Upper lobe of left lung (tissue), 6 donors: ENCODE measurements at regions not wholly inside any gene's neighbourhood (a gene's known extent, or its start where the extent isn't known, plus 50 kb on each side); places are given as distances from the start of the nearest gene placed in this dataset.

Experiments used
- ATAC-seq, 2 donors: fragments of 200-7000 bp; cut with Tn5 transposase; one replicate each; pipeline ENCODE4 v1.9.1; 2022; ENCODE audit warnings: mild to moderate bottlenecking in 2 of 2, moderate library complexity in 2 of 2; ENCODE audit not compliant: low FRiP score in 2 of 2
- DNase-seq, 2 donors: peaks; one replicate each; pipeline ENCODE4 v3.0.0-alpha.2; 2019 to 2020
- H3K27ac ChIP-seq, 4 donors: fragments of 200-600 bp; sonication (generic); one replicate each; pipeline ENCODE4 v1.5.1; 2016 to 2019
- H3K27me3 ChIP-seq, 4 donors: fragments of 200-600 bp; sonication (generic); one replicate each; pipeline ENCODE4 v1.5.1; 2017 to 2019
- H3K36me3 ChIP-seq, 4 donors: fragments of 200-600 bp; sonication (generic); one replicate each; pipeline ENCODE4 v1.5.1; 2016 to 2019
- H3K4me1 ChIP-seq, 4 donors: fragments of 200-600 bp; sonication (generic); one replicate each; pipeline ENCODE4 v1.5.1; 2018 to 2019
- H3K4me3 ChIP-seq, 4 donors: fragments of 200-600 bp; sonication (generic); one replicate each; pipeline ENCODE4 v1.5.1; 2017 to 2019; ENCODE audit warnings: mild to moderate bottlenecking in 2 of 4, moderate library complexity in 1 of 4
- H3K9me3 ChIP-seq, 4 donors: fragments of 200-600 bp; sonication (generic); one replicate each; pipeline ENCODE4 v1.5.1; 2018 to 2019
- EP300 ChIP-seq, 4 donors: sonication (generic); formaldehyde crosslinking; IDR thresholded peaks; one replicate each; pipeline ENCODE4 v1.5.1; 2017; ENCODE audit warnings: antibody characterized with exemption in 4 of 4, control low read depth in 2 of 4
- POLR2A ChIP-seq, 4 donors: fragments of 450-650 bp; IDR thresholded peaks; one replicate each; pipeline ENCODE4 v1.5.1; 2016 to 2017; ENCODE audit warnings: antibody characterized with exemption in 4 of 4, mild to moderate bottlenecking in 2 of 4
- POLR2AphosphoS5 ChIP-seq, 2 donors: sonication (generic); formaldehyde crosslinking; IDR thresholded peaks; one replicate each; pipeline ENCODE4 v1.5.1; 2017; ENCODE audit warnings: antibody characterized with exemption in 2 of 2
- WGBS, 2 donors: methylation state at CpG; one replicate each; pipeline ENCODE4 v1.1.5; 2017 to 2018; 5-methylcytosine and 5-hydroxymethylcytosine counted together
- TF ChIP-seq, protein P1 (sequence below), 6 experiments: fragments of 450-650 bp in 4 of 6; fragments of 200-600 bp in 2 of 6; sonication (generic) in 2 of 6; IDR thresholded peaks; one replicate each; pipeline ENCODE4 v1.5.1; 2016 to 2019; ENCODE audit warnings: antibody characterized with exemption in 6 of 6
- donor health status: DM: no; HTN: no; CAD: no; lungs with moderate emphysema.
- donor health status: DM: no; HTN: yes; CAD: no; lungs with severe emphysema.

DNA sequence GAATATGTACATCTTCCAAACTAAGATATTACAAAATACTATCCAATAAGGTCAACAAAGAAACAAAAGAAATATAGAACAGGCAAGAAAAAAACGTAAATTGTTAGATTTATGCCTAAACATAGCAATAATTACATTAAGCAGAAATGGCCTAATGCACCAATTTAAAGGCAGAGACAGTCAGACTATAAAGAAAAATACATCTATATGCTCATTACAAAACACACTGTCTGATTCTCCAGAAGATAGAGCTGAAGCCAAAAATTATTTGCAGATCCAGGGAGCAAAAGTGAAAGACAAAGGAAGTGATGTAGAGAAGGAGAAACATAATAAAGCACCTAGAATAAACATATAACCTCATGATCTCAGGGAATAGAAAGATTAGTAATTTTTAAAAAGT is 246.9 kb downstream of the PAPSS1 start:
- Histone ChIP-seq H3K27ac (no peak overlapping the region), H3K27me3 (no peaks in the 10 kb centered on the region), H3K4me3 (no peak overlapping the region), H3K4me1 (no peaks in the 10 kb centered on the region), H3K9me3 (no peaks in the 10 kb centered on the region), H3K36me3 (no peaks in the 10 kb centered on the region)
- no peak for DNase-seq
- TF ChIP-seq, protein P1, sequence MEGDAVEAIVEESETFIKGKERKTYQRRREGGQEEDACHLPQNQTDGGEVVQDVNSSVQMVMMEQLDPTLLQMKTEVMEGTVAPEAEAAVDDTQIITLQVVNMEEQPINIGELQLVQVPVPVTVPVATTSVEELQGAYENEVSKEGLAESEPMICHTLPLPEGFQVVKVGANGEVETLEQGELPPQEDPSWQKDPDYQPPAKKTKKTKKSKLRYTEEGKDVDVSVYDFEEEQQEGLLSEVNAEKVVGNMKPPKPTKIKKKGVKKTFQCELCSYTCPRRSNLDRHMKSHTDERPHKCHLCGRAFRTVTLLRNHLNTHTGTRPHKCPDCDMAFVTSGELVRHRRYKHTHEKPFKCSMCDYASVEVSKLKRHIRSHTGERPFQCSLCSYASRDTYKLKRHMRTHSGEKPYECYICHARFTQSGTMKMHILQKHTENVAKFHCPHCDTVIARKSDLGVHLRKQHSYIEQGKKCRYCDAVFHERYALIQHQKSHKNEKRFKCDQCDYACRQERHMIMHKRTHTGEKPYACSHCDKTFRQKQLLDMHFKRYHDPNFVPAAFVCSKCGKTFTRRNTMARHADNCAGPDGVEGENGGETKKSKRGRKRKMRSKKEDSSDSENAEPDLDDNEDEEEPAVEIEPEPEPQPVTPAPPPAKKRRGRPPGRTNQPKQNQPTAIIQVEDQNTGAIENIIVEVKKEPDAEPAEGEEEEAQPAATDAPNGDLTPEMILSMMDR (IDR thresholded peaks at IDR 0.05) = no peak
- TF ChIP-seq POLR2AphosphoS5 (IDR thresholded peaks at IDR 0.05) (no peak), EP300 (IDR thresholded peaks at IDR 0.05) (no peak), POLR2A (IDR thresholded peaks at IDR 0.05) (no peak)
- no peak for ATAC-seq
- WGBS, 2 donors = 0 to 31% methylated on average over 1 of the region's 1 CpG

DNA sequence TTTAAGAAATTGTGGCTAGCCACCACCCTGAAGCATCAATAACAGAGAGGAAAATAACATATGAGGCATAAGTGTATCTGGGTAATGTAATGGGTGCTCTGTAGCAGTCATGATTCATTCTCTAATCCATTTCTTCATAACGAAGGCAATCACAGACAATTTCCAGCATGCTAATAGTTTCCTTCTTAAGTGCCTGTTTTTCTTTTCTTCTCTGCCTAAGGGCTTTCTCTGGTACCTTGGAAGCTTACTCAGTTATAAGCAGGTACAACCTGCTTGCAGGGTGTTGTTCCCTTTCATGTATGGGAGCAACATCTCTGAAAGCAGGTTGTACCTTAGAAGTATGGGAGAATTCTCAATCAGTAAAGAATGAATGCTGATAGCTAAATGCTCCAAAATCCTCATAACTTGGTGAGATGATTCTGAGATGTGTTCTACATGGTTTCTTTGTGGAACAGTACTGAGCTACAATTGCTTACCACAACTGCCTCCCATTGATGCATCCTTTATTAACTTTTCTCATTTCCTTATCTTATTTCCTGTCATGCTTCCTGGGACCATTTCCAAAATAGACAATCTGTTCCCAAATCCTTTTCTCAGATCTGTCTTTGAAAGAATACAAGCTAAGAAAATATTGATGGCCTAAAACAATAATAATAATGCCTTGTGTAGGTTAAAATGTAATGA is 247.6 kb downstream of the PAPSS1 start:
- no peaks in the 10 kb centered on the region for H3K27me3 ChIP-seq
- no peaks in the 10 kb centered on the region for H3K9me3 ChIP-seq
- ATAC-seq (no peak), DNase-seq (no peak)
- no peaks in the 10 kb centered on the region for H3K36me3 ChIP-seq
- H3K4me1 ChIP-seq = no peaks in the 10 kb centered on the region
- no peak for TF ChIP-seq POLR2AphosphoS5 (IDR thresholded peaks at IDR 0.05)
- TF ChIP-seq EP300 (IDR thresholded peaks at IDR 0.05) = no peak
- TF ChIP-seq POLR2A (IDR thresholded peaks at IDR 0.05) = no peak
- TF ChIP-seq, protein P1 (IDR thresholded peaks at IDR 0.05) = no peak
- no peak overlapping the region for H3K27ac ChIP-seq
- WGBS, 2 donors = 77% methylated on average over 1 of the region's 1 CpG
- H3K4me3 ChIP-seq = no peak overlapping the region

- ATAC-seq (no peak), DNase-seq (no peak)
- WGBS, 2 donors = 90 to 92% methylated on average over 3 of the region's 3 CpGs
- TF ChIP-seq POLR2AphosphoS5 (IDR thresholded peaks at IDR 0.05) = no peak
- no peak for TF ChIP-seq POLR2A (IDR thresholded peaks at IDR 0.05)
- TF ChIP-seq, protein P1 (IDR thresholded peaks at IDR 0.05) = no peak
- no peak for TF ChIP-seq EP300 (IDR thresholded peaks at IDR 0.05)
- Histone ChIP-seq H3K4me1 (no peaks in the 10 kb centered on the region), H3K27me3 (no peaks in the 10 kb centered on the region), H3K4me3 (no peak overlapping the region), H3K9me3 (no peaks in the 10 kb centered on the region), H3K27ac (no peak overlapping the region), H3K36me3 (no peaks in the 10 kb centered on the region)
Measured at GRCh38 chr4:107470173-107470572, 249.9 kb downstream of the PAPSS1 start.

DNA sequence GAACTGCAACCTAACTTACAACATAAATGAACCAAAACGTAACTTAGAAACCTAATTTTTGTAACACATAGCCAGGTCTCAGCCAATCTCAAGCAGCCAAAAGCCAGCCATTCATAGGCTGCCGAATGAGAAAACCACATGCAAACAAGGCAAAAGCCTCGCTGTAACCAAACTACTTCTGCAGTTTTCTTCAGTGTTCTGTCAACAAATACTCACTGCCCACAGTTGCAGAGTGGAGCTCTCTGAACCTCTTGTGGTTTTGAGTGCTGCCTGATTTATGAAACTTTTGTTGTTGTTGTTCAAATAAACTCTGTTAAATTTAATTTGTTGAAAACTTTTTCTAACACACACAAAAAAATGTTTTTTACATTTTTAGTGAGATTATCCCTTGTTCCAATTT is 251.2 kb downstream of the PAPSS1 start:
- H3K27ac ChIP-seq = no peak overlapping the region
- DNase-seq (peak in 1 of 2 donors; percentile 40), ATAC-seq (no peak)
- no peaks in the 10 kb centered on the region for H3K4me1 ChIP-seq
- H3K36me3 ChIP-seq = no peaks in the 10 kb centered on the region
- WGBS, 2 donors = 52% methylated on average over 3 of the region's 3 CpGs
- TF ChIP-seq POLR2A (IDR thresholded peaks at IDR 0.05) = no peak
- TF ChIP-seq EP300 (IDR thresholded peaks at IDR 0.05) = no peak
- no peak for TF ChIP-seq POLR2AphosphoS5 (IDR thresholded peaks at IDR 0.05)
- TF ChIP-seq, protein P1 (IDR thresholded peaks at IDR 0.05) = no peak
- H3K27me3 ChIP-seq = no peaks in the 10 kb centered on the region
- no peak overlapping the region for H3K4me3 ChIP-seq
- no peaks in the 10 kb centered on the region for H3K9me3 ChIP-seq

- no peaks in the 10 kb centered on the region for H3K9me3 ChIP-seq
- no peaks in the 10 kb centered on the region for H3K4me1 ChIP-seq
- no peak overlapping the region for H3K4me3 ChIP-seq
- WGBS, 2 donors = 97 to 100% methylated on average over 1 of the region's 1 CpG
- no peak for DNase-seq
- H3K27ac ChIP-seq = no peak overlapping the region
- ATAC-seq = no peak
- H3K27me3 ChIP-seq = no peaks in the 10 kb centered on the region
- TF ChIP-seq, protein P1 (IDR thresholded peaks at IDR 0.05) = no peak
- TF ChIP-seq POLR2A (IDR thresholded peaks at IDR 0.05) (no peak), EP300 (IDR thresholded peaks at IDR 0.05) (no peak), POLR2AphosphoS5 (IDR thresholded peaks at IDR 0.05) (no peak)
- H3K36me3 ChIP-seq = no peaks in the 10 kb centered on the region
Measured at GRCh38 chr4:107468156-107468555, 251.9 kb downstream of the PAPSS1 start.
